BLaER1 treated with 17β-estradiol and CSF1 and Interleukin-3, amounts not matched to agents 10 nM and 100 nM (cell line): ENCODE measurements at regions not wholly inside any gene's neighbourhood (a gene's known extent, or its start where the extent isn't known, plus 50 kb on each side); places are given as distances from the start of the nearest gene placed in this dataset.

ENCODE experiments used
- H3K27ac ChIP-seq, 11 experiments: shearing (Covaris generic); formaldehyde crosslinking; 2 replicates each; pipeline ENCODE4 v1.8.1; 2022
- H3K27me3 ChIP-seq, 11 experiments: shearing (Covaris generic); formaldehyde crosslinking; 2 replicates each; pipeline ENCODE4 v1.8.1; 2022
- H3K36me3 ChIP-seq, 11 experiments: shearing (Covaris generic); formaldehyde crosslinking; 2 replicates each; pipeline ENCODE4 v1.8.1; 2022
- H3K4me1 ChIP-seq, 10 experiments: shearing (Covaris generic); formaldehyde crosslinking; 2 replicates each; pipeline ENCODE4 v1.8.1; 2022
- H3K4me2 ChIP-seq, 11 experiments: shearing (Covaris generic); formaldehyde crosslinking; 2 replicates each; pipeline ENCODE4 v1.8.1; 2022
- H3K4me3 ChIP-seq, 10 experiments: shearing (Covaris generic); formaldehyde crosslinking; 2 replicates each; pipeline ENCODE4 v1.8.1; 2022
- H3K9ac ChIP-seq, 11 experiments: shearing (Covaris generic); formaldehyde crosslinking; 2 replicates each; pipeline ENCODE4 v1.8.1; 2022
- H3K9me3 ChIP-seq, 11 experiments: shearing (Covaris generic); formaldehyde crosslinking; replicated peaks in 1 of 11; 2 replicates each; pipeline ENCODE4 v1.8.1; 2022
- H4K20me1 ChIP-seq, 11 experiments: shearing (Covaris generic); formaldehyde crosslinking; 2 replicates each; pipeline ENCODE4 v1.8.1; 2022
- Cebpa-rat ChIP-seq, 11 experiments: shearing (Covaris generic); IDR thresholded peaks; 2 replicates each; pipeline ENCODE4 v1.8.1; 2022

GRCh38 chr17:82998637-82999036 is 80.8 kb upstream of the METRNL start:
- H4K20me1 ChIP-seq, result no peaks in the 10 kb centered on the region
- H3K4me2 ChIP-seq, result no peak overlapping the region
- H3K27ac ChIP-seq, result no peak overlapping the region
- H3K9me3 ChIP-seq, result peaks cover 17 to 34% (median 28%) of the 10 kb centered on the region in 11 experiments; a peak in 21 of 22 replicates
- H3K36me3 ChIP-seq, result peaks cover 0 to 5% (median 0%) of the 10 kb centered on the region in 11 experiments; a peak in 6 of 22 replicates
- H3K4me1 ChIP-seq, result peaks cover 0 to 11% (median 0%) of the 10 kb centered on the region in 10 experiments; a peak in 4 of 20 replicates
- no peak overlapping the region for H3K9ac ChIP-seq
- no peaks in the 10 kb centered on the region for H3K27me3 ChIP-seq
- no peak overlapping the region for H3K4me3 ChIP-seq
- TF ChIP-seq Cebpa-rat (IDR thresholded peaks at IDR 0.05), result no peak

DNA sequence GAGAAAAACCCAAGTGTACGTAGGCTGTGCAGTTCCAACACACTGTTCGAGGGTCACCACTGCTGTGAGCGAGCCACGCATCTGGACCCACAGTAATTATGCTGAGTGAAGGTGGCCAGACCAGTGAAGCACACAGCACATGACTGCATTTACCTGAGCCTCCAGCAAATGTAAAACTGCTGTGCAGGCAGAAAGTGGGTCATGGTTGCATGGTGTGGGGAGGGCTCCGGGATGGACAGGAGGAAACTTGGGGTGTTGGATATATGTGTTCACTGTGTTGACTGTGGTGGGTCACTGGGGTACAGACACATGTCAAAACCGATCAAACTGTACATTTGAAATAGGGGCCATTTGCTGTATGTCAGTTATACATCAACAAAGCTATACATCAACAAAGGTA is 78.7 kb upstream of the METRNL start:
- Histone ChIP-seq H3K27me3 (no peaks in the 10 kb centered on the region), H3K4me1 (peaks cover 0 to 11% (median 0%) of the 10 kb centered on the region in 10 experiments; a peak in 4 of 20 replicates), H3K4me3 (no peak overlapping the region), H3K9ac (no peak overlapping the region), H3K36me3 (peaks cover 0 to 16% (median 9%) of the 10 kb centered on the region in 11 experiments; a peak in 19 of 22 replicates), H3K27ac (no peak overlapping the region), H3K9me3 (peaks cover 14 to 34% (median 24%) of the 10 kb centered on the region in 11 experiments), H3K4me2 (no peak overlapping the region), H4K20me1 (no peaks in the 10 kb centered on the region)
- TF ChIP-seq Cebpa-rat (IDR thresholded peaks at IDR 0.05), result no peak

DNA sequence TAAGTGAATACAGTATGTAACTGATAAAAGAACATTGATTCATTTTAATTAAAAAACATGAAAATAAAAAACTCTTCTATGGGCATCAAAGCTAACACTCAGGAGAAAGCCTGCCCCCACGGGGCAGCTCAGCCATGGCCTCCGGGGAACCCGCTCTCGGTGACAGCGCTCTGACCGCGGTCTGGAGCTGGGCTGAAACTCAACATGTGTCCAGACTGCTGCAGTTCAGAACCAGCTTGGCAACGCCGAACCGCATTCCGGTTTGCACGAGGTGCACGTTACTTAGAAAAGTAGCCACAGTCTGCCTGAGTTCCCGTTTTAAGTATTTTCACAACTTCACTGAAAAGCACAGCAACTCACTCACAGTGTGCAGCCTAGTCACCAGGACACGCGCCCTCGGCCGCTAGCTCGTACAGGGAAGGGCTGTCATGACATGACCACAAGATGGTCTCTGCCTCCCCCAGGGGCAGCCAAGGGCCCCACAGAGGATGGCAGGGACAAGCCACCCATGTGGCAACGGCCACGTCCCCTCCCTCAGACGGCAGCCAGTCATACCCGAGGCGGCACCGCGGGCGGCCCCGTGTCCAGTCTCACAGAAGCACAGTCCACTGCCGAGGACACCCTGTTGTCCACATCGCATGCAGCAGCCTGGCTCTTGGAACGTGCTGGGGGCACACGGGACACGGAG is 77.1 kb upstream of the METRNL start:
- Histone ChIP-seq H3K4me1 (peaks cover 0 to 3% (median 2%) of the 10 kb centered on the region in 10 experiments; a peak in 8 of 20 replicates), H3K9ac (no peak overlapping the region), H3K27me3 (no peaks in the 10 kb centered on the region), H3K9me3 (peaks cover 14 to 27% (median 21%) of the 10 kb centered on the region in 11 experiments), H3K36me3 (peaks cover 0 to 23% (median 10%) of the 10 kb centered on the region in 11 experiments; a peak in 19 of 22 replicates), H4K20me1 (no peaks in the 10 kb centered on the region), H3K4me2 (no peak overlapping the region), H3K27ac (no peak overlapping the region), H3K4me3 (no peak overlapping the region)
- TF ChIP-seq Cebpa-rat (IDR thresholded peaks at IDR 0.05), result no peak

GRCh38 chr17:83004791-83005380 is 74.5 kb upstream of the METRNL start:
- Histone ChIP-seq H3K4me3 (no peak overlapping the region), H3K36me3 (peaks cover 0 to 29% (median 10%) of the 10 kb centered on the region in 11 experiments; a peak in 19 of 22 replicates), H3K9me3 (peaks cover 0 to 15% (median 7%) of the 10 kb centered on the region in 11 experiments; a peak in 18 of 22 replicates), H3K27ac (no peak overlapping the region), H4K20me1 (peaks cover 0 to 9% (median 0%) of the 10 kb centered on the region in 11 experiments; a peak in 2 of 22 replicates), H3K4me1 (peaks cover 0 to 13% (median 8%) of the 10 kb centered on the region in 10 experiments; a peak in 6 of 20 replicates), H3K4me2 (no peak overlapping the region), H3K9ac (no peak overlapping the region), H3K27me3 (no peaks in the 10 kb centered on the region)
- TF ChIP-seq Cebpa-rat (IDR thresholded peaks at IDR 0.05), result no peak

- Histone ChIP-seq H3K36me3 (peaks cover 0 to 29% (median 10%) of the 10 kb centered on the region in 11 experiments; a peak in 19 of 22 replicates), H3K4me3 (no peak overlapping the region), H3K4me2 (no peak overlapping the region), H3K27ac (no peak overlapping the region), H3K27me3 (no peaks in the 10 kb centered on the region), H4K20me1 (peaks cover 0 to 14% (median 0%) of the 10 kb centered on the region in 11 experiments; a peak in 3 of 22 replicates), H3K9ac (no peak overlapping the region), H3K4me1 (peaks cover 0 to 18% (median 13%) of the 10 kb centered on the region in 10 experiments; a peak in 8 of 20 replicates), H3K9me3 (peaks cover 0 to 15% (median 7%) of the 10 kb centered on the region in 11 experiments; a peak in 18 of 22 replicates)
- no peak for TF ChIP-seq Cebpa-rat (IDR thresholded peaks at IDR 0.05)
Observed at GRCh38 chr17:83005639-83006038, 73.8 kb upstream of the METRNL start.

DNA sequence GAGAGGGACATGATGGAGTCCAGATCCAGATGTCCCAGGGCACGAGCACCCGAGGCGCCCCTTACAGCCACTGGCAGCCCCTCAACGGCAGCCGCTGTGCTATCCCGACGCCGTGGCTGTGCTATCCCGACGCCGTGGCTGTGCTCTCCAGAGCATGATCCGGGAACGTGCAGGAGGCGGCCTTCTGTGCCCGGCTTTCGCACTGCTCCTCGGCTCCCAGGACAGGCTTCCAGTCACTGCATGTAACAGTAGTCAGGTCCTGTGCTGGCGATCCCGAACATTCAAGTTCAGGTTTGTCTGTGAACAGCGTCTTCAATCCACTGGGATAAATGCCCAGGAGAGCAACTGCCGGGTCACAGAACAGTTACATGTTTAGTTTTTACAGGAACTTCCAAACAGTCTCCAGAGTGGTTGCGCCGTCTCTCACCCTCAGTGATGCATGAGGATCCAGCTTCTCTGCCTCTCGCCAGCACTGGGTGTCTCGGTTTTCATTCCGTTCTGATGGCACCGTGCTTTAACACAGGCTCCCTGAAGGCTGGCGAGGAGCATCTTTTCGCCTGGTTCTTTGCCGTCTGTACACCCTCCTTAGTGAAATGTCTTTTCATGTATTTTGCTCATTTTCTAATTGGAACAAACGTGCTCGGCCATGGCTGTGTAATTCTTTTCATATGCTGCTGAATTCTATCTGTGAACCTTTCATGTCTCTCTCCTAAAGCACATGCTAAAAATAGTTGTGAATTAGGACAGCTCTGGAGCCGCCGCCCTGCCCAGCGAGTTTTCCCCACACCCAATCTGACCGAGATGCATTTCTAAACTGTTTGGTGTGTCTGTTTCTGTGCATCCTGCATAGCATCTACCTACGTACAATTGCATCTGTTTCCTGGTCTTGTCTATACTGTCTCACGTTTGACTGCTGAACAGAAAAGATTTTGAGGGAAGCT is 72.6 kb upstream of the METRNL start:
- peak overlapping the region in 2 of 11 experiments; percentile 6 to 19; a peak in 2 of 22 replicates for H3K4me2 ChIP-seq
- H3K36me3 ChIP-seq, result peaks cover 0 to 29% (median 10%) of the 10 kb centered on the region in 11 experiments; a peak in 19 of 22 replicates

DNA sequence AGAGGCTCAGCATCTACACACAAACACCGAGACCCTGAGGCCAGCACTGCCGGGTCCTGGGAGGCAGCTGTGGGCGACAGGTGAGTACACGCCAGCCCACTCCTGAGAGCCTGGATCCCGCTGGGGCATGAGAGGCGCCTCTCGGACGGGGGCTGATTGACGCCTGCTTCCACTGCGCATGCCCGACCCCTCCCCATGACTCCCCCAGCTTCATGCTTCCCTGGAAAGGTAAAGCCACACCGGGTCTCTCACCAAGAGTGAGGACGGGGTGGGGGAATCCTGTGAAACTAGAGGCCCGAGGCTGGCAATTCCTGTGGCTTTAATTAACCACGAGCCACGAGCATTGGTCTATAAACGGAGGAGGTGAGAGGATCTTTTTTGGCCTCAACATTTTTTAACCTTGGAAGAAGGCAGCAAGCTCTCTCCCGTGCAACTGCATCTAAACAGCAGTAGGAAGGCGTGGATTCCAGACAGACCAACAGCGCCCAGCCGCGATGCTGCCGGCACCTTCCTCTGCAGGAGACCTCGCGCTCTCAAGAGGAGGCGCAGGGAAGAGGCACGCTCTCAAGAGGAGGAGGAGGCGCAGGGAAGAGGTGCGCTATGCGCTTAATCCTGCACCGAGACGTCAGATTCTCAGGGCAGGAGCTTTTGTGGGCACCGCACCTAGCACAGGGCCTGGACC is 71.8 kb upstream of the METRNL start:
- Histone ChIP-seq H3K9me3 (peaks cover 0 to 11% (median 7%) of the 10 kb centered on the region in 11 experiments; a peak in 18 of 22 replicates), H3K27me3 (no peaks in the 10 kb centered on the region), H3K4me2 (peak overlapping the region in 5 of 11 experiments; percentile 6 to 32 (median 12); a peak in 5 of 22 replicates), H3K4me3 (no peak overlapping the region), H3K27ac (no peak overlapping the region), H3K4me1 (peaks cover 0 to 24% (median 16%) of the 10 kb centered on the region in 10 experiments; a peak in 15 of 20 replicates), H3K9ac (peak overlapping the region in 1 of 11 experiments; percentile 7; a peak in 2 of 22 replicates), H3K36me3 (peaks cover 0 to 25% (median 10%) of the 10 kb centered on the region in 11 experiments; a peak in 19 of 22 replicates), H4K20me1 (peaks cover 0 to 20% (median 0%) of the 10 kb centered on the region in 11 experiments; a peak in 4 of 22 replicates)
- no peak for TF ChIP-seq Cebpa-rat (IDR thresholded peaks at IDR 0.05)

More for the DNA sequence above, 72.6 kb upstream of the METRNL start:
- Histone ChIP-seq H3K4me3 (no peak overlapping the region), H3K4me1 (peaks cover 0 to 19% (median 13%) of the 10 kb centered on the region in 10 experiments; a peak in 8 of 20 replicates), H3K27me3 (no peaks in the 10 kb centered on the region), H3K9ac (no peak overlapping the region), H4K20me1 (peaks cover 0 to 20% (median 0%) of the 10 kb centered on the region in 11 experiments; a peak in 4 of 22 replicates), H3K9me3 (peaks cover 0 to 15% (median 7%) of the 10 kb centered on the region in 11 experiments; a peak in 18 of 22 replicates), H3K27ac (no peak overlapping the region)
- TF ChIP-seq Cebpa-rat (IDR thresholded peaks at IDR 0.05), result no peak

- H4K20me1 ChIP-seq, result peaks cover 0 to 20% (median 0%) of the 10 kb centered on the region in 11 experiments; a peak in 4 of 22 replicates
- TF ChIP-seq Cebpa-rat (IDR thresholded peaks at IDR 0.05), result no peak
- H3K4me3 ChIP-seq, result no peak overlapping the region
- peaks cover 0 to 25% (median 10%) of the 10 kb centered on the region in 11 experiments; a peak in 19 of 22 replicates for H3K36me3 ChIP-seq
- H3K9ac ChIP-seq, result no peak overlapping the region
- no peak overlapping the region for H3K27ac ChIP-seq
- H3K4me1 ChIP-seq, result peaks cover 0 to 29% (median 21%) of the 10 kb centered on the region in 10 experiments; a peak in 15 of 20 replicates
- no peaks in the 10 kb centered on the region for H3K27me3 ChIP-seq
- peaks cover 0 to 11% (median 7%) of the 10 kb centered on the region in 11 experiments; a peak in 18 of 22 replicates for H3K9me3 ChIP-seq
- H3K4me2 ChIP-seq, result peak overlapping the region in 5 of 11 experiments; percentile 6 to 32 (median 12); a peak in 2 of 22 replicates
Observed at GRCh38 chr17:83008186-83008510, 71.3 kb upstream of the METRNL start.
